ENCODE measurements at regions not wholly inside any gene's neighbourhood (a gene's known extent, or its start where the extent isn't known, plus 50 kb on each side); places are given as distances from the start of the nearest gene placed in this dataset.
A peak's percentile ranks its signal among the peaks of the same experiment; 100 is the strongest.

- DNase-seq (no peak), ATAC-seq (ENCODE audit: insufficient read depth, low read depth) (no peak)
Measured at GRCh38 chr12:91926848-91927247, 218.8 kb downstream of the BTG1 start.

GRCh38 chr12:91924827-91925226, 220.8 kb downstream of the BTG1 start:
- no peak for DNase-seq
- Histone ChIP-seq H3K4me3 (ENCODE audit: low read depth in 1 of 2, low read length in 2 of 2) (no peak overlapping the region), H3K9me3 (ENCODE audit: insufficient read depth, low read length, severe bottlenecking) (no peaks in the 10 kb centered on the region), H2AFZ (ENCODE audit: low read depth, low read length) (no peak overlapping the region), H3K36me3 (ENCODE audit: insufficient read depth, low read length) (no peaks in the 10 kb centered on the region), H3K9ac (ENCODE audit: low read depth, low read length) (no peak overlapping the region), H3K27me3 (ENCODE audit: insufficient read depth, low read length, poor library complexity) (no peaks in the 10 kb centered on the region), H3K27ac (ENCODE audit: low read length) (no peak overlapping the region), H4K20me1 (ENCODE audit: insufficient read depth, low read length) (no peaks in the 10 kb centered on the region), H3K79me2 (ENCODE audit: insufficient read depth, low read length) (no peaks in the 10 kb centered on the region), H3K4me2 (ENCODE audit: insufficient read depth, low read length) (no peak overlapping the region), H3K4me1 (ENCODE audit: insufficient read depth, low read length) (peaks cover 21% of the 10 kb centered on the region)
- TF ChIP-seq CTCF (IDR thresholded peaks at IDR 0.05; ENCODE audit: borderline replicate concordance, extremely low read depth, low read length, poor library complexity, severe bottlenecking): no peak
- no peak for TF ChIP-seq EZH2 (IDR thresholded peaks at IDR 0.05; ENCODE audit: borderline replicate concordance, low read depth, low read length, severe bottlenecking)
- ATAC-seq (ENCODE audit: insufficient read depth, low read depth): no peak

More at GRCh38 chr12:91926848-91927247, 218.8 kb downstream of the BTG1 start:
- H3K4me3 ChIP-seq (ENCODE audit: low read depth in 1 of 2, low read length in 2 of 2): no peak overlapping the region
- H2AFZ ChIP-seq (ENCODE audit: low read depth, low read length): no peak overlapping the region
- no peaks in the 10 kb centered on the region for H3K36me3 ChIP-seq (ENCODE audit: insufficient read depth, low read length)
- H3K27me3 ChIP-seq (ENCODE audit: insufficient read depth, low read length, poor library complexity): no peaks in the 10 kb centered on the region
- no peaks in the 10 kb centered on the region for H3K9me3 ChIP-seq (ENCODE audit: insufficient read depth, low read length, severe bottlenecking)
- H4K20me1 ChIP-seq (ENCODE audit: insufficient read depth, low read length): no peaks in the 10 kb centered on the region
- H3K79me2 ChIP-seq (ENCODE audit: insufficient read depth, low read length): no peaks in the 10 kb centered on the region
- no peak overlapping the region for H3K9ac ChIP-seq (ENCODE audit: low read depth, low read length)
- peaks cover 3% of the 10 kb centered on the region; the same call in 1 of the 2 replicates for H3K4me1 ChIP-seq (ENCODE audit: insufficient read depth, low read length)
- TF ChIP-seq CTCF (IDR thresholded peaks at IDR 0.05; ENCODE audit: borderline replicate concordance, extremely low read depth, low read length, poor library complexity, severe bottlenecking) (no peak), EZH2 (IDR thresholded peaks at IDR 0.05; ENCODE audit: borderline replicate concordance, low read depth, low read length, severe bottlenecking) (no peak)
- H3K4me2 ChIP-seq (ENCODE audit: insufficient read depth, low read length): no peak overlapping the region
- no peak overlapping the region for H3K27ac ChIP-seq (ENCODE audit: low read length)

- no peaks in the 10 kb centered on the region for H3K36me3 ChIP-seq (ENCODE audit: insufficient read depth, low read length)
- H3K4me1 ChIP-seq (ENCODE audit: insufficient read depth, low read length): peaks cover 21% of the 10 kb centered on the region
- H3K27me3 ChIP-seq (ENCODE audit: insufficient read depth, low read length, poor library complexity): no peaks in the 10 kb centered on the region
- H3K9me3 ChIP-seq (ENCODE audit: insufficient read depth, low read length, severe bottlenecking): no peaks in the 10 kb centered on the region
- no peak overlapping the region for H3K4me2 ChIP-seq (ENCODE audit: insufficient read depth, low read length)
- DNase-seq: no peak
- no peak overlapping the region for H3K4me3 ChIP-seq (ENCODE audit: low read depth in 1 of 2, low read length in 2 of 2)
- no peak overlapping the region for H3K9ac ChIP-seq (ENCODE audit: low read depth, low read length)
- no peak overlapping the region for H3K27ac ChIP-seq (ENCODE audit: low read length)
- no peaks in the 10 kb centered on the region for H3K79me2 ChIP-seq (ENCODE audit: insufficient read depth, low read length)
- TF ChIP-seq EZH2 (IDR thresholded peaks at IDR 0.05; ENCODE audit: borderline replicate concordance, low read depth, low read length, severe bottlenecking) (no peak), CTCF (IDR thresholded peaks at IDR 0.05; ENCODE audit: borderline replicate concordance, extremely low read depth, low read length, poor library complexity, severe bottlenecking) (no peak)
- H2AFZ ChIP-seq (ENCODE audit: low read depth, low read length): no peak overlapping the region
- no peaks in the 10 kb centered on the region for H4K20me1 ChIP-seq (ENCODE audit: insufficient read depth, low read length)
- no peak for ATAC-seq (ENCODE audit: insufficient read depth, low read depth)
Measured at GRCh38 chr12:91923864-91924263, 221.8 kb downstream of the BTG1 start.

- no peak for DNase-seq
- Histone ChIP-seq H2AFZ (ENCODE audit: low read depth, low read length) (peak overlapping the region; percentile 19; the same call in 1 of the 2 replicates), H3K36me3 (ENCODE audit: insufficient read depth, low read length) (no peaks in the 10 kb centered on the region), H3K4me1 (ENCODE audit: insufficient read depth, low read length) (peaks cover 21% of the 10 kb centered on the region), H3K9ac (ENCODE audit: low read depth, low read length) (no peak overlapping the region), H3K79me2 (ENCODE audit: insufficient read depth, low read length) (no peaks in the 10 kb centered on the region), H3K4me3 (ENCODE audit: low read depth in 1 of 2, low read length in 2 of 2) (no peak overlapping the region), H3K27ac (ENCODE audit: low read length) (no peak overlapping the region), H3K27me3 (ENCODE audit: insufficient read depth, low read length, poor library complexity) (no peaks in the 10 kb centered on the region), H3K4me2 (ENCODE audit: insufficient read depth, low read length) (no peak overlapping the region), H4K20me1 (ENCODE audit: insufficient read depth, low read length) (no peaks in the 10 kb centered on the region), H3K9me3 (ENCODE audit: insufficient read depth, low read length, severe bottlenecking) (no peaks in the 10 kb centered on the region)
- no peak for ATAC-seq (ENCODE audit: insufficient read depth, low read depth)
- no peak for TF ChIP-seq EZH2 (IDR thresholded peaks at IDR 0.05; ENCODE audit: borderline replicate concordance, low read depth, low read length, severe bottlenecking)
- TF ChIP-seq CTCF (IDR thresholded peaks at IDR 0.05; ENCODE audit: borderline replicate concordance, extremely low read depth, low read length, poor library complexity, severe bottlenecking): no peak
Measured at GRCh38 chr12:91922674-91923073, 223.0 kb downstream of the BTG1 start.
